SK-N-SH (cell line): ENCODE measurements at regions not wholly inside any gene's neighbourhood (a gene's known extent, or its start where the extent isn't known, plus 50 kb on each side); places are given as distances from the start of the nearest gene placed in this dataset.

ENCODE experiments used
- CTCF ChIA-PET: fragments of 300-600, 350-600 bp; formaldehyde crosslinking; extraction: SDS; loops from one replicate; lab custom pipeline; 2021; lab: Yijun Ruan, JAX
- POLR2A ChIA-PET: fragments of 350-600 bp; sonication (Branson Sonifier 250); formaldehyde crosslinking; extraction: SDS; loops from one replicate; lab custom pipeline; 2020; ENCODE audit warnings: antibody characterized with exemption, inconsistent platforms; lab: Yijun Ruan, JAX
- DNase-seq: peaks from one replicate; pipeline ENCODE4 v3.0.0; 2012
- H2AFZ ChIP-seq: fragments of 200-600 bp; sonication (generic); 2 replicates; pipeline ENCODE4 v1.8.1; 2016; ENCODE audit warnings: antibody characterized with exemption, mild to moderate bottlenecking, low read depth
- H3F3A ChIP-seq: fragments of 200-600 bp; sonication (generic); replicated peaks from 2 replicates; pipeline ENCODE3; 2016; ENCODE audit warnings: antibody characterized with exemption, mild to moderate bottlenecking; ENCODE audit not compliant: insufficient read depth
- H3K27ac ChIP-seq, 2 experiments: fragments of 200-500 bp in 1 of 2; fragments of 200-600 bp in 1 of 2; sonication (Bioruptor generic) in 1 of 2; sonication (generic), shearing (Covaris generic) in 1 of 2; 2 replicates each; pipeline versions ENCODE4 v1.5.1 to v1.6.1; 2014 to 2016; ENCODE audit warnings: low read depth in 2 of 2, inconsistent platforms in 1 of 2, low read length in 1 of 2, mild to moderate bottlenecking in 1 of 2, mixed read lengths in 1 of 2
- H3K27me3 ChIP-seq: fragments of 200-600 bp; sonication (generic), shearing (Covaris generic); 2 replicates; pipeline ENCODE4 v1.6.1; 2016; ENCODE audit warnings: mixed run types; ENCODE audit not compliant: insufficient read depth
- H3K36me3 ChIP-seq, 2 experiments: fragments of 200-500 bp in 1 of 2; fragments of 200-600 bp in 1 of 2; sonication (Bioruptor generic) in 1 of 2; sonication (generic) in 1 of 2; replicated peaks in 1 of 2; 2 replicates each; pipeline versions ENCODE3 to v1.5.1; 2014 to 2016; ENCODE audit warnings: low read length in 1 of 2, mild to moderate bottlenecking in 1 of 2; ENCODE audit not compliant: insufficient read depth in 2 of 2, control insufficient read depth in 1 of 2
- H3K4me1 ChIP-seq, 2 experiments: fragments of 200-500 bp in 1 of 2; fragments of 200-600 bp in 1 of 2; sonication (Bioruptor generic) in 1 of 2; sonication (generic), shearing (Covaris generic) in 1 of 2; 2 replicates each; pipeline versions ENCODE4 v1.5.1 to v1.6.1; 2014 to 2016; ENCODE audit warnings: low read depth in 1 of 2, low read length in 1 of 2, mixed run types in 1 of 2; ENCODE audit not compliant: insufficient read depth in 2 of 2, control insufficient read depth in 1 of 2
- H3K4me2 ChIP-seq: fragments of 200-600 bp; sonication (generic), shearing (Covaris generic); 2 replicates; pipeline ENCODE4 v1.6.1; 2017; ENCODE audit warnings: mixed run types
- H3K4me3 ChIP-seq, 2 experiments: fragments of 200-500 bp in 1 of 2; fragments of 200-600 bp in 1 of 2; sonication (Bioruptor generic) in 1 of 2; sonication (generic), shearing (Covaris generic) in 1 of 2; 2 replicates each; pipeline versions ENCODE4 v1.5.1 to v1.8.1; 2014 to 2016; ENCODE audit warnings: low read depth in 2 of 2, inconsistent platforms in 1 of 2, low read length in 1 of 2, mild to moderate bottlenecking in 1 of 2, mixed read lengths in 1 of 2, moderate library complexity in 1 of 2
- H3K79me2 ChIP-seq: fragments of 200-600 bp; sonication (generic); 2 replicates; pipeline ENCODE4 v1.8.1; 2017; ENCODE audit warnings: mild to moderate bottlenecking; ENCODE audit not compliant: insufficient read depth
- H3K9ac ChIP-seq: fragments of 200-600 bp; sonication (generic); 2 replicates; pipeline ENCODE4 v1.6.1; 2017; ENCODE audit warnings: mixed run types
- H3K9me2 ChIP-seq: fragments of 200-600 bp; sonication (generic); 2 replicates; pipeline ENCODE4 v1.6.1; 2017; ENCODE audit warnings: mixed run types
- H3K9me3 ChIP-seq: fragments of 200-600 bp; sonication (generic); 2 replicates; pipeline ENCODE4 v1.6.1; 2017; ENCODE audit warnings: mixed run types, mild to moderate bottlenecking, moderate library complexity
- H4K20me1 ChIP-seq: fragments of 200-600 bp; sonication (generic); 2 replicates; pipeline ENCODE4 v1.6.1; 2017; ENCODE audit warnings: mild to moderate bottlenecking, mixed run types; ENCODE audit not compliant: insufficient read depth
- CHD2 ChIP-seq: fragments of 150-350 bp; IDR thresholded peaks from 2 replicates; pipeline ENCODE4 v1.6.1; 2018; ENCODE audit warnings: low read length; ENCODE audit not compliant: partially characterized antibody
- FOXM1 ChIP-seq: IDR thresholded peaks from 2 replicates; pipeline ENCODE4 v1.4.0; 2012; ENCODE audit warnings: low read depth, mild to moderate bottlenecking
- MEF2A ChIP-seq: IDR thresholded peaks from 2 replicates; pipeline ENCODE4 v1.4.0; 2012; ENCODE audit warnings: low read depth, borderline replicate concordance
- NFIC ChIP-seq: IDR thresholded peaks from 2 replicates; pipeline ENCODE4 v1.4.0; 2012; ENCODE audit warnings: borderline replicate concordance
- NRF1 ChIP-seq: IDR thresholded peaks from 2 replicates; pipeline ENCODE4 v1.6.1; 2012; ENCODE audit warnings: low read depth, mild to moderate bottlenecking, low read length
- PBX3 ChIP-seq: IDR thresholded peaks from 2 replicates; pipeline ENCODE4; 2012
- POLR2AphosphoS5 ChIP-seq: IDR thresholded peaks from 2 replicates; pipeline ENCODE4 v1.6.1; 2012; ENCODE audit warnings: low read depth, low read length
- RAD21 ChIP-seq: IDR thresholded peaks from 2 replicates; pipeline ENCODE4 v1.6.1; 2012; ENCODE audit warnings: mild to moderate bottlenecking, low read length
- REST ChIP-seq: IDR thresholded peaks from 2 replicates; pipeline ENCODE4 v1.6.1; 2012; ENCODE audit warnings: mild to moderate bottlenecking, low read depth, low read length, moderate library complexity
- SMC3 ChIP-seq: IDR thresholded peaks from 2 replicates; pipeline ENCODE4 v1.6.1; 2012; ENCODE audit warnings: low read depth, low read length, improper control_type of control experiment
- USF1 ChIP-seq: IDR thresholded peaks from 2 replicates; pipeline ENCODE4 v1.4.0; 2012; ENCODE audit warnings: low read depth, borderline replicate concordance
- ZBTB33 ChIP-seq: IDR thresholded peaks from 2 replicates; pipeline ENCODE4 v1.4.0; 2012; ENCODE audit warnings: low read depth, borderline replicate concordance
- WGBS: methylation state at CpG from one replicate; pipeline ENCODE4 v1.1.6; 2017; ENCODE audit warnings: low lambda C conversion rate; 5-methylcytosine and 5-hydroxymethylcytosine counted together

GRCh38 chrX:28133763-28134162 lies 152.5 kb upstream of the DCAF8L1 start:
- no peaks in the 10 kb centered on the region for H3K9me2 ChIP-seq
- H4K20me1 ChIP-seq = no peaks in the 10 kb centered on the region
- no peaks in the 10 kb centered on the region for H3K79me2 ChIP-seq
- no peaks in the 10 kb centered on the region for H3K4me1 ChIP-seq
- H3K27me3 ChIP-seq = no peaks in the 10 kb centered on the region
- no peak for DNase-seq
- no peak overlapping the region for H3K4me3 ChIP-seq
- no peak overlapping the region for H3K27ac ChIP-seq
- no peak overlapping the region for H3K4me2 ChIP-seq
- CTCF ChIA-PET = no interaction called here
- 7% methylated on average over 4 of the region's 4 CpGs for WGBS
- no peaks in the 10 kb centered on the region for H3F3A ChIP-seq
- H3K9ac ChIP-seq = no peak overlapping the region
- POLR2A ChIA-PET = no interaction called here
- H3K9me3 ChIP-seq = no peaks in the 10 kb centered on the region; the same call in 1 of the 2 replicates
- no peak overlapping the region for H2AFZ ChIP-seq
- no peaks in the 10 kb centered on the region for H3K36me3 ChIP-seq
- TF ChIP-seq ZBTB33 = no peak
- no peak for TF ChIP-seq MEF2A
- TF ChIP-seq FOXM1 = no peak
- TF ChIP-seq SMC3 = no peak
- TF ChIP-seq RAD21 = no peak
- TF ChIP-seq NFIC = no peak
- no peak for TF ChIP-seq PBX3
- no peak for TF ChIP-seq USF1
- TF ChIP-seq NRF1 = no peak
- TF ChIP-seq POLR2AphosphoS5 = no peak
- TF ChIP-seq REST = no peak
- no peak for TF ChIP-seq CHD2
